ENCODE measurements at regions not wholly inside any gene's neighbourhood (a gene's known extent, or its start where the extent isn't known, plus 50 kb on each side); places are given as distances from the start of the nearest gene placed in this dataset.

DNA sequence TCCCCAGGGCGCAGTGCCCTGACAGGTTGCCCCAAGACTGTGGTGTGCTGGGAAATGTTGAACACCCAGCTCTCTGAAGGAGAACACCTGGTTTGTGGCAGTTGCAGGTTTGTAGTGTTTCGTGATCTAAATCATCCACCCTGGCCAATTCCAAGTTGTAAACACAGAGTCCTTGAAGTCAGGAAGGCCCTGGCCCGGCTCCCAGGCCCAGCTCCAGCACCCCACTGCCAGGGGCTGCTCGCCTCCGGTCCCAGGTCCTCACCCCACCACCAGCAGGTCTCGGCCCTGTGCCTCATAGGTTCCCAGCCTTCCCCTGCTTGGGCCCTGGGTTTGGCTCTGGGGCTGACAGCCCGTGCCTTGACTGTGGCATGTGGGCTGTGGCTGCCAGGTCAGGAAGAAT is 121.4 kb upstream of the MLN start:
- H3K4me3 ChIP-seq (ENCODE audit: low read depth, low read length), result no peak overlapping the region
- no peak for DNase-seq (ENCODE audit: low read depth)
- TF ChIP-seq, protein P1, sequence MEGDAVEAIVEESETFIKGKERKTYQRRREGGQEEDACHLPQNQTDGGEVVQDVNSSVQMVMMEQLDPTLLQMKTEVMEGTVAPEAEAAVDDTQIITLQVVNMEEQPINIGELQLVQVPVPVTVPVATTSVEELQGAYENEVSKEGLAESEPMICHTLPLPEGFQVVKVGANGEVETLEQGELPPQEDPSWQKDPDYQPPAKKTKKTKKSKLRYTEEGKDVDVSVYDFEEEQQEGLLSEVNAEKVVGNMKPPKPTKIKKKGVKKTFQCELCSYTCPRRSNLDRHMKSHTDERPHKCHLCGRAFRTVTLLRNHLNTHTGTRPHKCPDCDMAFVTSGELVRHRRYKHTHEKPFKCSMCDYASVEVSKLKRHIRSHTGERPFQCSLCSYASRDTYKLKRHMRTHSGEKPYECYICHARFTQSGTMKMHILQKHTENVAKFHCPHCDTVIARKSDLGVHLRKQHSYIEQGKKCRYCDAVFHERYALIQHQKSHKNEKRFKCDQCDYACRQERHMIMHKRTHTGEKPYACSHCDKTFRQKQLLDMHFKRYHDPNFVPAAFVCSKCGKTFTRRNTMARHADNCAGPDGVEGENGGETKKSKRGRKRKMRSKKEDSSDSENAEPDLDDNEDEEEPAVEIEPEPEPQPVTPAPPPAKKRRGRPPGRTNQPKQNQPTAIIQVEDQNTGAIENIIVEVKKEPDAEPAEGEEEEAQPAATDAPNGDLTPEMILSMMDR (IDR thresholded peaks at IDR 0.05; ENCODE audit: insufficient read depth, low read depth, low read length, missing control alignments), result no peak

DNA sequence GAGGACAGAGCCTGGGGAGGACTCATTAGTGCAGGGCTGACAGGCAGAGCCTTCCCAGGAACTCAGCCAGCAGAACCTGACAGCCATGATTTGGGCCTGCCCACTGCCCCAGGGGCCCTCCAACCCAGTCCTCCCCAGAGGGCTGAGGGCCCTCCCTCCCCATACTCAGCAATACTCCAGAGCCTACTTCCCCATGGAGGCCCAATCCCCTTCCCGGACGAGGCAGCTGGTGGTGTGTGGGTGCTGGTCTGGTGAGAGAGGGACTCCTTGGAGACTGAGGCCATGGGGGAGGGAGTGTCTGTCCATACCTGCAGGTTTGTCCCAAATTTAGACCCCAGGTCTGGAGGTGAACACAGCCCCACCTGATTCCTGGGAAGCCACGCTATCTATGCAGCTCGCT is 120.9 kb upstream of the MLN start:
- H3K4me3 ChIP-seq (ENCODE audit: low read depth, low read length), result no peak overlapping the region
- TF ChIP-seq, protein P1 (IDR thresholded peaks at IDR 0.05; ENCODE audit: insufficient read depth, low read depth, low read length, missing control alignments), result no peak
- DNase-seq (ENCODE audit: low read depth), result no peak

DNA sequence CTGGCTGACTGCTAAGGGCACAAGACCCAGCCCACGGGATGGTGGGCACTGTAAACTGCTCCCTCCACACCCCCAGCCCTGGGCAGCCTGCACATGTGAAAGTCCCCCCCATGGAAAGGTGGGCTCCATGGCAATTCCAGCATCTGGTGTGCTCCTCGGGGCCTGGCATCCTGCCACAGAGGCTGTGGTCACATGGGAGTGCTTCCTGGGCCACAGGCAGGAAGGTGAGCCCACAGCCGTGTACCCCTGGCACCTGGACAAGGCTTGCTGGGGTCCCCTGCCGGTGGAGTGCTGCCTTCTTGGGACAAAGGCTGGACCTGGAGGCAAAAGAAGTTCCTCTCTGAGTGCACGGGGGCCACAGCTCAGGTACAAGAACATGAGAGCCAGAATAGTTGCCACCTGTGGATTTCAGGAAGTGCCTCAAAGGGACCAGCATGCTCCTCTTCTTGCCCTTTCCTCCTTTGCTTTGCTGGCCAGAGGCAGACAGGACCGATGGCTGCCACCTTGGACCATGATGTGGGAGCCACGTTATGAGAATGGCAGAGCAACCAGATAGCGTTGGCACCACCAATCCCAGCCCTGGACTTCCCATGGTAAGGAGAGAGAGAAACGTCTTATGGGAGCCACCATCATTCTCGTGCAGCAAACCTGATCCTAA is 120.2 kb upstream of the MLN start:
- TF ChIP-seq, protein P1 (IDR thresholded peaks at IDR 0.05; ENCODE audit: insufficient read depth, low read depth, low read length, missing control alignments), result no peak
- H3K4me3 ChIP-seq (ENCODE audit: low read depth, low read length), result no peak overlapping the region
- DNase-seq (ENCODE audit: low read depth), result peak; percentile 5

DNA sequence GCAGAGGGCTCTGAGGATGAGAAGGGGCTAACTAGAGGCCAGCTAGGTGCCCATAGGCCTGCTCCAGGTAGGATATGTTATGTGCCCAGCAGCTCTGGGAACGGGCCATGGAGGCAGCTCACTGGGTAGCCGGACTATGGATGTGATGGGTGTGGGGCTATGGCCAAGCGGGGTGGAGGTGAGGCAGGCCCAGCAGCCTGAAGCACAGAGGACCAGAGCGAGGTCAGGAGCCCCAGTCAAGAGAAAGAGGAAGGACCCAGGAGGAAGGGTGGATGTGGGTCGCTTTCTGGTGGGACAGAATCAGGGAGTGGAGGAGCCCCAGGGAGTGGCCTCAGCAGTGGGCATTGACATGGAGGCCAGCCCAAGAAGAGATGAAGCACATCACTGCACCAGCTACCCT is 117.9 kb upstream of the MLN start:
- TF ChIP-seq, protein P1 (IDR thresholded peaks at IDR 0.05; ENCODE audit: insufficient read depth, low read depth, low read length, missing control alignments), result no peak
- no peak for DNase-seq (ENCODE audit: low read depth)
- no peak overlapping the region for H3K4me3 ChIP-seq (ENCODE audit: low read depth, low read length)

DNA sequence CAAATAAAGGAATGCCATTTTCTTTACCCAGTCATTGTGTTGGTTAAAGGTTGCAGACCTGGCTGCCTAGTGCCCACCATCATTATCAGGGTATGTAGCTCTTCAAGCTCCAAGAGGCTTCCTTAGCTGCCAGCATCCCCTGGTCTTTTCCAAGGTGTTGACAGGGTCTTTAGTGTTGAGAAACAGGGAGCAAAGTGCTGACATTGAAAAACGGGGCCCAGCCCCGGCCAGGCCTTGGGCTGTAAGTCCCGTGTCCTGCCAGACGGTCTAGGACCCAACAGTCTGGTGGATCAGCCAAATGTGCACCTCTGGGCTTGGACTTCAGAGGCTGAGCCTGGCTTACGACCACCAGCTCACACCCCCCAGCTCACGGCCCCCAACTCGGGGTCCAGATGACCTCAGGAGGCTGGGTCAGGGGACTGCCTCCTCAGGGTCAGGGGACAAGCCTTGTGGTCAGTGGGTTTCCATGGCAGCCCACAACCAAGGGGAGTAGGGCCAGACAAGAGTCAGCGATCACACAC is 114.4 kb upstream of the MLN start:
- DNase-seq (ENCODE audit: low read depth), result no peak
- TF ChIP-seq, protein P1 (IDR thresholded peaks at IDR 0.05; ENCODE audit: insufficient read depth, low read depth, low read length, missing control alignments), result no peak
- H3K4me3 ChIP-seq (ENCODE audit: low read depth, low read length), result no peak overlapping the region

DNA sequence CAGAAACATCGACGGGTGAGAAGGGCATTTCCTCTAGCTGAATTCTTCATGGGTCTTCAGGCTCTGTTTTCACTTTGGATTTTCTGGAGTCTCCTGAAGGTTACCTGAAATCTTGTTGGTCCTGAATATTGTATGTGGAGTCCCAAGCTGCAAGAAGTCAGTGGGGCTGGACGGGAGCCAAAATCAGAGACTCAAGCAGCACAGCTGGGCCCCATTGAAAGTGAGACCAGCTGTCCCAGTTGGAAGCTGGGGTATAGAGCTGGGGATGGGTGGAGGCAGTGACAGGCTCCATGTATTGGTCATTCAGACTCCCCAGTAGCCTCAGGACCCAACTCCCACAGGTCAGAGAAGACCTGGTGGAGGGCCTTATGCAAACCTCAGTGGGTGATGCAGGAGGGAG is 111.3 kb upstream of the MLN start:
- TF ChIP-seq, protein P1 (IDR thresholded peaks at IDR 0.05; ENCODE audit: insufficient read depth, low read depth, low read length, missing control alignments), result no peak
- DNase-seq (ENCODE audit: low read depth), result peak; percentile 11
- no peak overlapping the region for H3K4me3 ChIP-seq (ENCODE audit: low read depth, low read length)

DNA sequence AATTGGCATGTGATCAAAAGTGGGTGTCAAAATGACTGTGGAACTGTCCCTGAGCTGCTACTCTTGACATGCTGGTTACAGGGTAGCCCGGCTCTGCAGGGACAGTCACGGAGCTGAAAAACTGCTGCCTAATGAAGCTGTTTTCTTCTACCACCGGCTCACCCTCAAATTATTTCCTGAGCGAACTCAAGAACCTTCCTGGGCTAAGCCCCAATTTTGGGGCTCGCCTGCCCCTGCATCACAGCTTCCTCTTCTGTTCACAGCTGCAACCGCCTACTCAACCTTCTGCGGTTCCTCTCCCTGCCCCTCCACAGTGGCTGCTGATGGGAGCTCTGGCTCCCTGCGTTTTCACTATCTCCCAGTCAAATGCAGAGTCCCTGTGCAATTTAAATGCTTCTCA is 110.8 kb upstream of the MLN start:
- TF ChIP-seq, protein P1 (IDR thresholded peaks at IDR 0.05; ENCODE audit: insufficient read depth, low read depth, low read length, missing control alignments), result no peak
- DNase-seq (ENCODE audit: low read depth), result peak; percentile 38
- H3K4me3 ChIP-seq (ENCODE audit: low read depth, low read length), result no peak overlapping the region

Data from GM12865 (cell line).